Ectodermal cell (in vitro differentiated cells): ENCODE measurements at regions not wholly inside any gene's neighbourhood (a gene's known extent, or its start where the extent isn't known, plus 50 kb on each side); places are given as distances from the start of the nearest gene placed in this dataset.

Experiments used
- H3K27ac ChIP-seq: 2 replicates; pipeline ENCODE4 v1.7.0; 2013; ENCODE audit warnings: mild to moderate bottlenecking, low read depth, low read length; ENCODE audit not compliant: insufficient read depth, poor library complexity, severe bottlenecking
- H3K27me3 ChIP-seq: 2 replicates; pipeline ENCODE4 v1.7.0; 2013; ENCODE audit warnings: mild to moderate bottlenecking, low read length; ENCODE audit not compliant: insufficient read depth, control insufficient read depth, poor library complexity, severe bottlenecking
- H3K36me3 ChIP-seq: one replicate; pipeline ENCODE4 v1.7.0; 2013; ENCODE audit warnings: low read length; ENCODE audit not compliant: control insufficient read depth, insufficient read depth
- H3K4me1 ChIP-seq: one replicate; pipeline ENCODE4 v1.7.0; 2013; ENCODE audit warnings: low read length; ENCODE audit not compliant: control insufficient read depth, insufficient read depth
- H3K4me3 ChIP-seq: 2 replicates; pipeline ENCODE4 v1.7.0; 2013; ENCODE audit warnings: low read depth, low read length, control low read depth; ENCODE audit not compliant: insufficient read depth
- H3K9me3 ChIP-seq: 2 replicates; pipeline ENCODE4 v1.7.0; 2013; ENCODE audit warnings: mild to moderate bottlenecking, low read length, moderate library complexity; ENCODE audit not compliant: control insufficient read depth
- WGBS, 2 experiments: methylation state at CpG; one replicate each; pipeline ENCODE4 v1.1.7; 2013; ENCODE audit warnings: missing lambda C conversion rate in 2 of 2; 5-methylcytosine and 5-hydroxymethylcytosine counted together

DNA sequence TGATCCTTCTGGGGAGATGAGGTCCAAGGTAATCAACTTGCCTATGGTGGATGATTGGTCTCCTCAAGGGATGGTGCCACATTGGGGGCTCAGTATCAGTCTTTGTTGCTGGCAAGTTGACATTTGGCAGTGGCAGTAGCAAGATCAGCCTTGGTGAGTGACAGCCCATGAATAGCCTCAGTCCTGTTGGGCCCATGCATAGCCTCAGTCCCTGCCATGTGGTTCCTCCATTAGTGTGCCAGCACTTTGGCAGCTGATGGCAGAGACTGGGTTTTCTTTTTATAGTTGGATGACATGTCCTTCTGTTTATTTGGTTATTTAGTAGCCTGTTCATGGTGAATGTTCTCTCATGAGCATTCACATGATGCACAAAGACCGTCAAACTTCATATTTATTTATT, 179.6 kb downstream of the CBLN1 start:
- H3K36me3 ChIP-seq, result no peaks in the 10 kb centered on the region
- 95 to 96% methylated on average over 1 of the region's 1 CpG for WGBS, 2 experiments

GRCh38 chr16:49100366-49100765, 181.3 kb downstream of the CBLN1 start:
- Histone ChIP-seq H3K4me1 (no peaks in the 10 kb centered on the region), H3K9me3 (no peaks in the 10 kb centered on the region), H3K27ac (no peak overlapping the region), H3K36me3 (no peaks in the 10 kb centered on the region), H3K4me3 (no peak overlapping the region), H3K27me3 (no peaks in the 10 kb centered on the region)

More for the DNA sequence above, 179.6 kb downstream of the CBLN1 start:
- Histone ChIP-seq H3K9me3 (no peaks in the 10 kb centered on the region), H3K4me1 (peaks cover 1% of the 10 kb centered on the region), H3K27ac (no peak overlapping the region), H3K4me3 (no peak overlapping the region), H3K27me3 (no peaks in the 10 kb centered on the region)

DNA sequence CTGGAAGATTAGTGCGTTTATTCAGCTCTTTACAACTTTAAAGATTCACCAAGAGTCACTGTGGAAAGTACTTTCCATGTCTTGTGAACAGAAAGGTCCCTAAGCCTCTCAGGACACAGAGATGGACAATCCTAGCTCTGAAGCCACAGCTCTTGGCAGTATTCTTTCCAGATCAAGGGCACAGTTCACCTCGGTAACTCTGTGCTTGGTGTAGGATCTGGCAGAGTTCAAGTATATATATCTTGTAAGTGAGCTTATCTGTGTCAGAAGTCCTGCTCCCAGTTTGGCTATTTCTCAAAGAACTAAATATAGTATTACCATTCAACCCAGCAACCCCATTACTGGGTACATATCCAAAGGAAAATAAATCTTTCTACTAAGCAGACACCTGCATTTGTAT, 183.7 kb downstream of the CBLN1 start:
- WGBS, 2 experiments, result 93 to 95% methylated on average over 2 of the region's 2 CpGs
- H3K36me3 ChIP-seq, result no peaks in the 10 kb centered on the region

GRCh38 chr16:49096176-49096945, 185.3 kb downstream of the CBLN1 start:
- H3K36me3 ChIP-seq, result no peaks in the 10 kb centered on the region
- no peaks in the 10 kb centered on the region for H3K9me3 ChIP-seq
- H3K4me3 ChIP-seq, result no peak overlapping the region
- H3K4me1 ChIP-seq, result peaks cover 6% of the 10 kb centered on the region
- no peaks in the 10 kb centered on the region for H3K27me3 ChIP-seq
- 89 to 94% methylated on average over 7 of the region's 7 CpGs for WGBS, 2 experiments
- no peak overlapping the region for H3K27ac ChIP-seq

More for the DNA sequence above, 183.7 kb downstream of the CBLN1 start:
- H3K27me3 ChIP-seq, result no peaks in the 10 kb centered on the region
- no peaks in the 10 kb centered on the region for H3K9me3 ChIP-seq
- peaks cover 6% of the 10 kb centered on the region for H3K4me1 ChIP-seq
- no peak overlapping the region for H3K4me3 ChIP-seq
- no peak overlapping the region for H3K27ac ChIP-seq

GRCh38 chr16:49095539-49095938, 186.1 kb downstream of the CBLN1 start:
- Histone ChIP-seq H3K4me3 (no peak overlapping the region), H3K9me3 (no peaks in the 10 kb centered on the region), H3K4me1 (peaks cover 6% of the 10 kb centered on the region), H3K27ac (no peak overlapping the region), H3K27me3 (no peaks in the 10 kb centered on the region), H3K36me3 (no peaks in the 10 kb centered on the region)
- 45 to 57% methylated on average over 2 of the region's 2 CpGs for WGBS, 2 experiments

DNA sequence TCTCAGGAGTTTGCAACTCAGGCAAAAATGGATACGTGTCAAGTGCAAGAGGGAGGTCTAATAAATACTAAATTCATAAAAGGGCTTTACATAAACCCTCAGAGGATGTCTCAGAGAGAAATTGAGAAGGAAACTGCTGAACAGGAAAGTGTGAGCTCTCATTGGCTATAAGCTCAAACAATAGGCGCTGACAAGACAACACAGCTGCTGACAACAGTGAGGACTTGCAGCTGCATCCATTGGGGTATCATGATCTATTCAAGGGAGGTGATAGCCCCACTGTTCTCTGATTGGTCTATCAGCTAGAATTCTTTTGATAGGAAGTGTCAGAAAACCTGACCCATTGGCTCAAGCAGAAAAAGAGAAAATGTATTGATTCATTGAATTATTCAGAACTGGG, 187.2 kb downstream of the CBLN1 start:
- WGBS, 2 experiments, result 81 to 86% methylated on average over 1 to 2 of the region's 2 CpGs
- Histone ChIP-seq H3K27me3 (no peaks in the 10 kb centered on the region), H3K9me3 (no peaks in the 10 kb centered on the region)

DNA sequence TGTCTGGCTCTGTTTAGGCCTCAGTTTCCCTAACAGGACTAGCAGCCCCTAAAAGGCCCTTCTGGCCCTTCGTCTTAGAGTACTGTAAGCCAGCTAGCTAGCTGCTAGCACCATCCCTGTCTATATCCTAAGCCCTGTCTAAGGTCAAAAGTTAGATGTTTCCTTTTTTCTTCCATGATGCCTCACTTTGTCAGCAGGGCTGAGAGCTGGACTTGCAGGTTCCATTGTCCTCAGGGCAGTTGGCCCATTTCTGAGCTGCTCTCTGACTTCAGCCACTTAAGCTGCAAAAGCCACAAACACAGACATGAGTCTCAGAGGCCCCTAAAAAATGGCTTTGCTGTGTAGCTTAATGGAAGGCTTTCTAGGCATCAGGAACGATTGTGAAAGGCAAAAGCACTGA, 187.7 kb downstream of the CBLN1 start:
- H3K27me3 ChIP-seq, result no peaks in the 10 kb centered on the region
- H3K36me3 ChIP-seq, result no peaks in the 10 kb centered on the region
- 90 to 96% methylated on average over 2 of the region's 2 CpGs for WGBS, 2 experiments
- H3K27ac ChIP-seq, result no peak overlapping the region
- H3K4me1 ChIP-seq, result peaks cover 6% of the 10 kb centered on the region
- H3K4me3 ChIP-seq, result no peak overlapping the region
- H3K9me3 ChIP-seq, result no peaks in the 10 kb centered on the region

More for the DNA sequence above, 187.2 kb downstream of the CBLN1 start:
- no peak overlapping the region for H3K27ac ChIP-seq
- H3K4me1 ChIP-seq, result peaks cover 6% of the 10 kb centered on the region
- no peak overlapping the region for H3K4me3 ChIP-seq
- H3K36me3 ChIP-seq, result no peaks in the 10 kb centered on the region

DNA sequence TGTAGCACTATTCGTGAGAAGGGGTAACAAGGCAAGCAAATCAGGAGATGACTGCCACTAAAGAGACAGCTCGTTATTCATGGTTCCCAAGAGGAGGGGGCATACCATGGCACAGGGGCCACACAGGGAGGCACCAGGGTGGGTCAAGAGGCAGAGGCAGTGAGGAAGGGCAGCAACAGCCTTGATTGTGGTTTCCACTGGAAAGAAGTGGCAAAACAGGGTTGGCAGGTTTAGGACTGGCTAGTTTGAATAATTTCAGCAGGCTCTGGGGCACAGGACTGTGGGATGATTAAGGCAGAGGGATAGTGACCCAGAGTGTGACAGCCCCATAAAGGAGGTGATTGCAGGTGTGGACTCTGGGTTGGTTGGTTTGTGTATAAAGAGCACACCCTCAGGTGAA, 188.9 kb downstream of the CBLN1 start:
- no peaks in the 10 kb centered on the region for H3K9me3 ChIP-seq

DNA sequence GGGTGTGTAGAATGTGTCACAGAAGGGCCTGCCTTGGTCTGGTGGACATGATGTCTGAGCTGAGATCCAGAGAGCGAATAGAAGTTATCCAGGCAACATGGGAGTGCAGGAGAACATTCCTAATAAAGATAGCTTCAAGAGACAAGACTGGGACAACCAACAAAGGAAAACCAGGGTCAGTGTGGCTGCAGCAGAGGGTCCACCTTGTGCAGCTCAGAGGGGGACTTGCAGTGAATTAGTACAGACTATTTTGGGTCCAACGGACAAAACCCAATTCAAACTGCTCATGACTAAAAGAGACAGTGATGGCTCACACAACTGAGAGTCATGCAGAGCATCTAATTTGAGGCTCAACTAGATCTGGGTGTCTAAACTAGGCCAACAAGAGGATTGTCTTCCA, 192.1 kb downstream of the CBLN1 start:
- Histone ChIP-seq H3K36me3 (no peaks in the 10 kb centered on the region), H3K9me3 (no peaks in the 10 kb centered on the region), H3K27ac (no peak overlapping the region), H3K4me1 (peaks cover 6% of the 10 kb centered on the region), H3K27me3 (no peaks in the 10 kb centered on the region), H3K4me3 (no peak overlapping the region)
- WGBS, 2 experiments, result 88 to 93% methylated on average over 2 of the region's 2 CpGs

More for the DNA sequence above, 188.9 kb downstream of the CBLN1 start:
- no peaks in the 10 kb centered on the region for H3K27me3 ChIP-seq
- H3K4me1 ChIP-seq, result peaks cover 6% of the 10 kb centered on the region
- 88 to 91% methylated on average over 2 of the region's 2 CpGs for WGBS, 2 experiments
- H3K27ac ChIP-seq, result no peak overlapping the region
- no peaks in the 10 kb centered on the region for H3K36me3 ChIP-seq
- no peak overlapping the region for H3K4me3 ChIP-seq

GRCh38 chr16:49089039-49089438, 192.6 kb downstream of the CBLN1 start:
- H3K4me1 ChIP-seq, result peaks cover under 1% of the 10 kb centered on the region
- H3K27me3 ChIP-seq, result no peaks in the 10 kb centered on the region
- H3K27ac ChIP-seq, result no peak overlapping the region
- H3K9me3 ChIP-seq, result no peaks in the 10 kb centered on the region
- no peaks in the 10 kb centered on the region for H3K36me3 ChIP-seq
- WGBS, 2 experiments, result 93 to 98% methylated on average over 4 of the region's 4 CpGs
- H3K4me3 ChIP-seq, result no peak overlapping the region
